Duodenal mucosa (tissue), 2 donors: ENCODE measurements at regions not wholly inside any gene's neighbourhood (a gene's known extent, or its start where the extent isn't known, plus 50 kb on each side); places are given as distances from the start of the nearest gene placed in this dataset.

ENCODE experiments used
- H3K27ac ChIP-seq: one replicate; pipeline ENCODE4 v1.7.0; 2013; ENCODE audit warnings: low read depth, low read length
- H3K27me3 ChIP-seq, 2 donors: one replicate each; pipeline ENCODE4 v1.7.0; 2013; ENCODE audit warnings: low read length in 2 of 2, control low read depth in 1 of 2; ENCODE audit not compliant: insufficient read depth in 2 of 2, control insufficient read depth in 1 of 2
- H3K36me3 ChIP-seq, 2 donors: one replicate each; pipeline ENCODE4 v1.7.0; 2013; ENCODE audit warnings: low read length in 2 of 2, control low read depth in 1 of 2; ENCODE audit not compliant: insufficient read depth in 2 of 2, control insufficient read depth in 1 of 2
- H3K4me1 ChIP-seq, 2 donors: one replicate each; pipeline ENCODE4 v1.7.0; 2013; ENCODE audit warnings: low read length in 2 of 2, control low read depth in 1 of 2; ENCODE audit not compliant: insufficient read depth in 2 of 2, control insufficient read depth in 1 of 2
- H3K4me3 ChIP-seq, 2 donors: one replicate each; pipeline ENCODE4 v1.7.0; 2013; ENCODE audit warnings: low read length in 2 of 2, low read depth in 1 of 2
- H3K9ac ChIP-seq, 2 donors: one replicate each; pipeline ENCODE4 v1.7.0; 2013; ENCODE audit warnings: low read length in 2 of 2, low read depth in 1 of 2
- H3K9me3 ChIP-seq, 2 donors: one replicate each; pipeline ENCODE4 v1.7.0; 2013; ENCODE audit warnings: low read length in 2 of 2, control low read depth in 1 of 2; ENCODE audit not compliant: control insufficient read depth in 1 of 2

GRCh38 chr5:28370896-28371295 is 1332.5 kb upstream of the CDH9 start:
- no peaks in the 10 kb centered on the region for H3K4me1 ChIP-seq
- H3K4me3 ChIP-seq, result no peak overlapping the region
- peaks cover 4 to 12% of the 10 kb centered on the region in 2 donors for H3K9me3 ChIP-seq
- H3K27me3 ChIP-seq, result no peaks in the 10 kb centered on the region
- no peaks in the 10 kb centered on the region for H3K36me3 ChIP-seq
- H3K27ac ChIP-seq, result no peak overlapping the region
- H3K9ac ChIP-seq, result no peak overlapping the region

- Histone ChIP-seq H3K9me3 (peaks cover 1 to 9% of the 10 kb centered on the region in 2 donors), H3K36me3 (no peaks in the 10 kb centered on the region), H3K4me1 (no peaks in the 10 kb centered on the region), H3K4me3 (no peak overlapping the region), H3K9ac (no peak overlapping the region), H3K27me3 (no peaks in the 10 kb centered on the region), H3K27ac (no peak overlapping the region)
These were observed 1331.0 kb upstream of the CDH9 start for GRCh38 chr5:28369418-28369817.

GRCh38 chr5:28355831-28356230 is 1317.4 kb upstream of the CDH9 start:
- no peaks in the 10 kb centered on the region for H3K4me1 ChIP-seq
- H3K4me3 ChIP-seq, result no peak overlapping the region

GRCh38 chr5:28346696-28347095 is 1308.3 kb upstream of the CDH9 start:
- Histone ChIP-seq H3K4me1 (no peaks in the 10 kb centered on the region), H3K9ac (no peak overlapping the region), H3K4me3 (no peak overlapping the region), H3K9me3 (peaks cover 6 to 16% of the 10 kb centered on the region in 2 donors), H3K27ac (no peak overlapping the region), H3K27me3 (no peaks in the 10 kb centered on the region), H3K36me3 (no peaks in the 10 kb centered on the region)

More at GRCh38 chr5:28355831-28356230, 1317.4 kb upstream of the CDH9 start:
- Histone ChIP-seq H3K36me3 (no peaks in the 10 kb centered on the region), H3K27ac (no peak overlapping the region), H3K27me3 (no peaks in the 10 kb centered on the region), H3K9me3 (peaks cover 0 to 6% of the 10 kb centered on the region in 2 donors), H3K9ac (no peak overlapping the region)

- H3K27me3 ChIP-seq, result no peaks in the 10 kb centered on the region
- H3K27ac ChIP-seq, result no peak overlapping the region
These were observed 1306.5 kb upstream of the CDH9 start for GRCh38 chr5:28344836-28345433.

GRCh38 chr5:28329176-28329575 is 1290.8 kb upstream of the CDH9 start:
- Histone ChIP-seq H3K27ac (no peak overlapping the region), H3K4me1 (no peaks in the 10 kb centered on the region), H3K4me3 (no peak overlapping the region), H3K27me3 (no peaks in the 10 kb centered on the region), H3K36me3 (no peaks in the 10 kb centered on the region), H3K9me3 (peaks cover 6 to 10% of the 10 kb centered on the region in 2 donors), H3K9ac (no peak overlapping the region)

More at GRCh38 chr5:28344836-28345433, 1306.5 kb upstream of the CDH9 start:
- no peak overlapping the region for H3K9ac ChIP-seq
- H3K4me3 ChIP-seq, result no peak overlapping the region
- H3K36me3 ChIP-seq, result no peaks in the 10 kb centered on the region
- peaks cover 6 to 12% of the 10 kb centered on the region in 2 donors for H3K9me3 ChIP-seq
- H3K4me1 ChIP-seq, result no peaks in the 10 kb centered on the region

- Histone ChIP-seq H3K9ac (no peak overlapping the region), H3K4me1 (no peaks in the 10 kb centered on the region), H3K27me3 (no peaks in the 10 kb centered on the region), H3K36me3 (no peaks in the 10 kb centered on the region), H3K27ac (no peak overlapping the region), H3K4me3 (no peak overlapping the region), H3K9me3 (peaks cover 4 to 12% of the 10 kb centered on the region in 2 donors)
These were observed 1290.3 kb upstream of the CDH9 start for GRCh38 chr5:28328681-28329080.

GRCh38 chr5:28324174-28324573 is 1285.8 kb upstream of the CDH9 start:
- Histone ChIP-seq H3K9ac (no peak overlapping the region), H3K9me3 (peaks cover 2 to 5% of the 10 kb centered on the region in 2 donors), H3K27ac (no peak overlapping the region), H3K36me3 (no peaks in the 10 kb centered on the region), H3K4me3 (no peak overlapping the region), H3K4me1 (no peaks in the 10 kb centered on the region), H3K27me3 (no peaks in the 10 kb centered on the region)

- Histone ChIP-seq H3K4me1 (no peaks in the 10 kb centered on the region), H3K9ac (no peak overlapping the region), H3K27me3 (no peaks in the 10 kb centered on the region), H3K9me3 (peaks cover 9 to 11% of the 10 kb centered on the region in 2 donors), H3K27ac (no peak overlapping the region), H3K36me3 (no peaks in the 10 kb centered on the region), H3K4me3 (no peak overlapping the region)
These were observed 1275.6 kb upstream of the CDH9 start for GRCh38 chr5:28313953-28314352.

- Histone ChIP-seq H3K27me3 (no peaks in the 10 kb centered on the region), H3K4me3 (no peak overlapping the region), H3K27ac (no peak overlapping the region), H3K9ac (no peak overlapping the region), H3K9me3 (peaks cover 9% of the 10 kb centered on the region in 2 donors), H3K36me3 (no peaks in the 10 kb centered on the region), H3K4me1 (no peaks in the 10 kb centered on the region)
These were observed 1275.0 kb upstream of the CDH9 start for GRCh38 chr5:28313321-28313951.
